Urothelium cell line (cell line): ENCODE measurements at regions not wholly inside any gene's neighbourhood (a gene's known extent, or its start where the extent isn't known, plus 50 kb on each side); places are given as distances from the start of the nearest gene placed in this dataset.
A peak's percentile ranks its signal among the peaks of the same experiment; 100 is the strongest.

Source experiments
- DNase-seq: peaks from one replicate; pipeline ENCODE4 v3.0.0; 2011; ENCODE audit warnings: low spot score, mixed read lengths
- FAIRE-seq: peaks from 2 replicates; lab custom pipeline; 2011; peaks lifted over from hg19 to GRCh38; lab: Jason Lieb, UNC

DNA sequence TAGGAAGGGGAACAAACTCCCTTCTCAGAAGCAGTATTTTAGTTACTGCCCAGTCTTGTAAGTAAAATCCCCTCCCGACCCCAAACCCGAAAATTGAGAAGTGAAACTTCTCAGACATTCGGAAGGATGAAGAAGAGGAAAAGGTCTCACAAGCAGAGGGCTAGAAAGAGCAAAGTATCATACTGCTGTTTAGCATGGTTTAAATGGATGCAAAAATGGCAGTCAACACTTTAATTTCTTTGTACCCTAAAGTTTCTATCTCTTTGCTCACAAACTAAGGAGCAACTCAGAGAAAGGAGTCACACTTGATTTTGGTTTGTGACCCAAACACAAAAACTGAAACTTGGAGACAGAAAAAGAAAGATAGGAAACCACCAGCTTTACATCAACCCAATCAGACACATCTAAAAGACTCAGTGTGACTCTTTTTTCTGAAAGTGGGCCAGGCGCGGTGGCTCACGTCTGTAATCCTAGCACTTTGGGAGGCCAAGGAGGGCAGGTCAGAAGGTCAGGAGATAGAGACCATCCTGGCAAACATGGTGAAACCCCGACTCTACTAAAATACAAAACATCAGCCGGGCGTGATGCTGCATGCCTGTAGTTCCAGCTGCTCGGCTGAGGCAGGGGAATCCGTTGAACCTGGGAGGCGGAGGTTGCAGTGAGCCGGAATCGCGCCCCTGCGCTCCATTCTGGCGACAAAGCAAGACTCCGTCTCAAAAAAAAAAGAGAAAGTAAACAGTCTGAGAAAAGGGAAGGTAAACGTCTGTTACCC lies 63.2 kb upstream of the ATP11B start:
- DNase-seq (no peak), FAIRE-seq (no peak)

DNA sequence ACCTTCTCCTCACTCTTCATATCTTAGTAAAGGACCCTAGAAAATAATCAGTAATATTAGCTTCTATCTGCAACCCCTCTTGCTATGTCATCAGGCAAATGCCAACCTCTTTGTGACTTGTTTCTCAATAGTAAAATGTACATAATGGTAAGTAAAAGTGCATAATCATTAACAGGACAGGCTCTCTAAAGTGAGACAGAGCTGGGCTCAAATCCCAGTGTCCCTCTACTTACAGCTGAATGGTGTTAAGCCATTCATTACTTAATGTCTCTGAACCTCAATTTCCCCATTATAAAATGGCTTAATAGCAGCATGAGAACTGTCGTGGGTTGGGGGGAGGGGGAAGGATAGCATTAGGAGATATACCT lies 62.6 kb upstream of the ATP11B start:
- FAIRE-seq, result no peak
- DNase-seq, result no peak

DNA sequence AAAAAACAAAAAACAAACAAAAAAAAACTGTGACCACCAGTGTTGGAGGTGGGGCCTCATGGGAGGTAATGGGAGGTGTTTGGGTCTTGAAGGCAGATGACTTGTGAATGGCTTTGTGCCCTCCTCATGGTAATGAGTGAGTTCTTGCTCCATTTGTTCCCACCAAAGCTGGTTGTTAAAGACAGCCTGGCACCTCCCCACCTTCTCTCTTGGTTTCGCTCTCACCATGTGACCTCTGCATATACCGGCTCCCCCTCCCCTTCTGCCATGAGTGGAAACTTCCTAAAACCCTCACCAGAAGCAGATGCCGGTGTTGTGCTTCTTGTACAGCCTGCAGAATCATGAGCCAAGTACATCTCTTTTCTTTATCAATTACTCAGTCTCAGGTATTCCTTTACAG lies 61.5 kb upstream of the ATP11B start:
- DNase-seq, result no peak
- no peak for FAIRE-seq

DNA sequence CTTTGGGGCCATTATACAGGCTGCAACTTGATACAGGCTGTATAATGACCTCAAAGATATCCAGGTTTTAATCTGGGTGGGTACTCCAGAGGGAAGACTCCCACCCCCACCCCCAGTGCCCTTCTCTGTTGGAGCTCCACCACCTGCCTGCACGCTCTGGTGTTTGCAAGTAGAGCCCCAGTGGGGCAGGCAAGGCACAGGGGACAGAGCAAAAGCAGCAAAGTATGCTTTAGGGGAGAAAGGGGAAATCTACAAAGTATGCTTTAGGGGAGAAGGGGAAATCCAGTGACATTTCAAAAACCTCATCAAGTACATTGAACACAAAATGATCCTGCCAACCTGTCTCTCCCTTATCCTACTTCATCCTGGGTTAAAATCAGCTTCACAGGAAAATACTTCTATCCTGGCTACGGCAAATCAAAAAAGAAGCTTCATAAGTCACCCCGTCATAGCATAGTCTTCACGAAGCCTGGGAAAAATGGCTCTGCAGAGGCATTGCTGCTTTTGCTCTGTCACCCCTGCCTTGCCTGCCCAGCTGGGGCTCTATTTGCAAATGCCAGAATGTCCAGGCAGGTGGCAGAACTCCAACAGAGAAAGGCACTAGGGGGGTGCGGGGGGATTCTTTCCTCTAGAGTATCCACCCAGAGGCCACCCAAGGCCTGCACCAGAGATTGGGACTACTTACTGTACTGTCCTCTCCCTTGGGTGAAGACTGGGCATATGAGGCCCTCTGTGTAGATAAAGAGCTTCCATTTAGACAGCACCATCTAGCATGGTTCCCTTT lies 60.9 kb upstream of the ATP11B start:
- no peak for DNase-seq
- no peak for FAIRE-seq

DNA sequence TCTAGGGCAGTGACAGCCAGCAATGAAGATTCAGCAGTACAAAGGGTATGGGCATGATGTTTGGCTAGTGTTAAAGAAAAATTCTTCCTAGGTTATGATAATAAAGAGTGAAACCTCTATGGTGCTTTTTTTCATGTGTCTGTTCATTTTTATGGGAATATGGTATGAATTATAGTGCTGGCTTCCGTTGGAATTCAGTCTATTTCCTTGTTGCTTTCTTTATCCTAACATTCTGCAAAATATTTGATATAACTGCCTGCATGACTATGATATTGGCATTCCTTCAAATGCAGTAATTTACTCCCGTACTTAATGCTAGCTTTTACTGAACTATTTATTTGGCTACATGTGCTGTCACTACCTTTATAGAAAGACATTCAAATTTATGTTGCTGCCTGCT lies 57.6 kb upstream of the ATP11B start:
- FAIRE-seq, result no peak

DNA sequence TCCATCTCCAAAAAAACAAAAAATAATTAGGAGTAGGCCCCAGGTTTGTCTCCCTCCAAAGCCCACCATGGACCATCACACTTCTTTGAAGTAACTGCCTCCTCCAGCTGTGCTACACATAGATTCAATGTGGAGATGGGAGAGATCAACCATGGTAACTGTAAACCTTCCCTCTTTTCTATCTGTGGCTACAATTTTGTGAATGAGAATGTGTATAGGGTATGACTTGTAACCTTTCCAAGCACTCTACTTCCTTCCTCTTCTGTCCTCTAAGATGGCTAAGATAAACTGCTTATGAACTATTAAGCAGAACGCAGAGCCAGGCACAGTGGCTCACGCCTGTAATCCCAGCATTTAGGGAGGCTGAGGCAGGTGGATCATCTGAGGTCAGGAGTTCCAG lies 55.5 kb upstream of the ATP11B start:
- FAIRE-seq (no peak), DNase-seq (no peak)

More for the DNA sequence above, 57.6 kb upstream of the ATP11B start:
- DNase-seq, result no peak

DNA sequence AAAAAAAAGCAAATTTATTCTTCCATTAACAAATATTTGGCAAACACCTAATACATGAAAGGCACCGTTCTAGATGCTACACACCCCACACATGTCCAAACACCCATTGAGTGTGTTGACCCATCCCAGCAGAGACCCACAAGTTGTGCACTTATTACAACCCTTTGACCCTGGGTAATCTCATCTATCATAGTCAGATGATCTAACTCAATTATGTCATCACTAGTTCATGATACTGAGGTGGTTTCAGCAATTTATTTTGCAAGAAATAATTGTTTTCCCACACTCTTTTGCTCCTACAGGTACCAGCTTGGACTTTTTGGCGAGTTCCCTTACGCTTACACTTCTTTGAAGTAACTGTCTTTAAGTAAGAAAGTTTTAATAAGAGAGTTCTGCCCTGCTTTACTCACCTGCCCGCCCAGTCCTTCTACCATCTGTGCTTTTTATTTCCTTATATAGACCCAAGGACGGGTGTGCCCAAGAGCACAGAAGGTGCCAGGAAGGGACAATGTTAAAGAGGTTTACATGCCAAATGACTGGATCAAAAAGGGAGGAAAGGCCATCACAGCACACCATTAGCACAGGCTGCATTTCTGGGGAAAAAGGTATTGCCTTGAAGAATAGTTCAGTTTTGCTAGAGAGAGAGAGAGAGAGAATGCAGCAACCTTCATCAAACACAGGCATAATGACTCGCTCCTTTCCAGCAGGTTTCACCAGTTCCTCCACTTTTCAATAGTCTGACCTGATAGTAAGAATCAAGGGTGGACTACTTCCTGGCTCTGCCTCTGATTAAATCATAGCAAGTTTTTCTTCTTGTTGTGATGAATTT lies 54.5 kb upstream of the ATP11B start:
- no peak for DNase-seq

DNA sequence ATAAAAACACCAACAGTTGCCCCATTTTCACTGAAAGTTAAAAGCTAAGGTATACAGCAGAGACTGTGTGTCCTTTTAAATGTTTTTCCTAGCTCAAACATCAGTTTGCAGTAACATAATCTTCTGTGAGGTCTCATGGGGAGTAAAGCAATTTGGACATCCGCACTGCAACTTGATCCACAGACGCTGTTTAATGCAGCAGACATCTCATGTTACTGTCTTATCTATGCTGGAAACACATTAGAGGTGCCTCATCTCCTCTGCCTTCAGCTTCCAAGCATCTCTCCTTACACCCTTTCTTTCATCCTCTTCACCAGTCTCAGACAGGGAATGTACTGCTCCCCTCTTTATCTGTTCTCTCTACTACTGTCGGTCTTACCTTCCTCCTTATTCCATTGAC lies 53.7 kb upstream of the ATP11B start:
- DNase-seq (no peak), FAIRE-seq (no peak)

More for the DNA sequence above, 54.5 kb upstream of the ATP11B start:
- no peak for FAIRE-seq

DNA sequence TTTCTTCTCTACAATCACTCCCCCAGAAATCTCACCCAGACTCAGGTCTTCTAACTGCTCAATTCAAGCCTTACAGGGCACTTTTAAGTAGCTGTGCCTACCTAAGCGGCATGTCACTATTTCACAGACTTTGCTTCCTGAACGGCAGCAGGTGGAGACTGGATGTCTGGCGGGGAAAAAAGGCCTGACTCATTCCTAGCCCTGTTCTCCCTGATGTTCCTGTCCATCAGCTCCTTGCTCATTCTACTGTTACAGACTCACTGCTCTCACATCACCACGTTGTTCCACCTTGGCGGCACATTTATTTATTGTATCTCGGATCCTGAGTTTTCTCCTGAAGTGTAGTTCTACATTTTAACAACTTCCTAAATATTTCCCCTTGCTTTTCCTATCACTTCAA lies 52.6 kb upstream of the ATP11B start:
- FAIRE-seq (no peak), DNase-seq (peak; percentile 37)

DNA sequence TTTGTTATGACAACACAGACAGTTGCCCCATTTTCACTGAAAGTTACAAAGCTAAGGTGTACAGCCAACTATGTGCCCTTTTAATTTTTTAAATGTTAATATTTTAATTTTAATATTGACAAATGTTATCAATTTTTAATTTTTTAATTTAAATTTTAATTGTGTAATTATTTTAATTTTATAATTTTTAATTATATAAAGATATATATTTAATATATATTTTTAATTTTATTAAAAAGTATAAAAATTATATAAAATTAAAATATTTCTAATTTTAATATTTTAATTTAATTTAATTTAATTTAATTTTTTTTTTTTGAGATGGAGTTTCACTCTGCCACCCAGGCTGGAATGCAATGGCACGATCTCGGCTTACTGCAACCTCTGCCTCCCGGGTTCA lies 52.1 kb upstream of the ATP11B start:
- DNase-seq (no peak), FAIRE-seq (no peak)
